ENCODE measurements at regions not wholly inside any gene's neighbourhood (a gene's known extent, or its start where the extent isn't known, plus 50 kb on each side); places are given as distances from the start of the nearest gene placed in this dataset.
"Not testable (repeated sequence)": the region's sequence is repeated elsewhere in the genome, so short reads cannot be mapped to it uniquely, and the experiment has no call there.

DNA sequence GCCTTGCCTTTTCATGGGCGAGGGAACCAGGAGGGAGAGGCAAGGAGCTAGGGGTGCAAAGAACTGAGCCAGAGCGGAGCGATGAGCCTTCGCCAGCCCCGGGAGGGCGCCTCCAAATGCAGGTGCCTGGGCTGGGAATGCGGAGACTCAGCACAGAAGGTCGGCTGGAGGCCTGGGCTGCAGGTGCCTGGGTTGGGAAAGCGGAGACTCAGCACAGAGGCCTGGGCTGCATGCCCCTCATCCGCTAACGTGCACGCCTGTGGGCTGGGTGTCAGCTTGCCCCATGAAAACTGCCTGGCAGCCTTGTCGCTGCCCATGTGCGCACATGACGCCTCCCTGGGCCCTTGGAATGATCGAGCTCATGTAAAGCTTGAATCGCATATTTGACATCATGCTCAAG, 51.8 kb downstream of the POM121L12 start:
- no peak for DNase-seq

DNA sequence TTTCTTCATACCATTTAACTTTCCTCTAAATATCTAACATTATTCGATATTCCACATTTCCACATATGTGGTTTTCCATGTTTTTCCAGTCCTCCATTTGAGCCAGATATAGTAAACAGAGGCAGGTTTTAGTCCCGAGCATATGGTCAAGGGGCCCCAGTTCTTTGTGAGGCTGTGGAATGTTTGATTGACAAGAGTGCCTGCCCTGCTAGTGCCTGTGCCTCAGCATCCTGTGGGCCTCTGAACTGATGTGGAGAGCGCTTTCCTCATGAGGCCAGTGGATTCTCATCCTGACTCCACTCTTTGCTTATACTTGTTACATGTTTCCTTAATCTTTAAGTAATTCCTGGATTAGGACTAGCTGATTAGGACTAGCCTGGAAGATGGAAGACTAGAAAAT, 58.8 kb downstream of the POM121L12 start:
- DNase-seq = no peak

DNA sequence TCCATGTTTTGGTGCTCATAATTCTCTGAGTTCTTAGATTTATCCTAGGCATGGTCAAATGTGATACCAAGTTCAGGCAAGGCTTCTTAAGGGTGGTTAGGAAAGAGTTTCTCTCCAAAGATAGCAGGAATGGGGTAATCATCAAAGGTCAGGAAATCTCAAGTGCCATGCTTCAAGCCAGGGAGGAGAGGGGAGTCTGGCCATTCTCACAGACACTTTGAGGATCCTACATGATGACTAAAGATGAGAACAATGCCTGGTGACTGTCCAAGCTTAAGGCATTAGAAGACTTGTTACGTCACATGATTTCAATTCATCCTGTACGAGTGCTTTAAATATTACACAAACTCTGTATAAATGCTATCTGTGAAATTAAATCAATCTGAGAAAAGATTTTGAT, 59.4 kb downstream of the POM121L12 start:
- no peak for DNase-seq

DNA sequence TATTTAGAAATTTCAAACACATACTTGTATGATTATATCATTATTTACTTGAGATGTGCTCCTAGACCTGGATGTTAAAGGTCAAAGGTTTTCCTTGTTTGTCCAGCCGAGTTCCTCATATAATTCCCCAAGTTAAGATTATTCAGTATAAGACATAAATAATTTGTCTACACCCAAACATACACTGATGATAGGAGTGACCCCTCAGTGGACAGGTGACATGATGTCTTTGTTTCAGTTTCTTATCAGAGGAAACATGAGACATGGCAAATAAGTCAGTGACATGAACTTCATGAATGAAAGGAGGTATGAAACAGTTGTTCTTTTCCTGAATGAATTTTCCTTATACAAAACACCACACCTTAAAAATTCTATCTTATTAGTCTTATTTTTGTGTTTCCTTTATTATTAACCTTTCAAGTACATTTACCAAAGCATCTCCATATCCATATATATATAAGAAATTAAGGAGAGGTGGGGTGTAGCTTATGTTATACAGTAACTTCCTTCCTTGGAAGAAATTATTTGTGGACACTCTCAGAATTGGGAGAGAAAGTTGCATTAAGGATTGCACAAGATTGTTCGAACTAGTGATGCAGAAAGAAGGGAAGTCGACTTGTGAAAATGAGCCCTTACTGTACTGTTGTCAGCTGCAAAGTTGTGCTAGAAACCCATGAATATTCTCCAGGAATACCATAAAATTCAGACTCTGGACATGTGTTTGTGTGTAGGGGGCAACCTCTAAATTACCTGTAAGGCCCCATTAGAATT, 60.5 kb downstream of the POM121L12 start:
- DNase-seq = no peak

DNA sequence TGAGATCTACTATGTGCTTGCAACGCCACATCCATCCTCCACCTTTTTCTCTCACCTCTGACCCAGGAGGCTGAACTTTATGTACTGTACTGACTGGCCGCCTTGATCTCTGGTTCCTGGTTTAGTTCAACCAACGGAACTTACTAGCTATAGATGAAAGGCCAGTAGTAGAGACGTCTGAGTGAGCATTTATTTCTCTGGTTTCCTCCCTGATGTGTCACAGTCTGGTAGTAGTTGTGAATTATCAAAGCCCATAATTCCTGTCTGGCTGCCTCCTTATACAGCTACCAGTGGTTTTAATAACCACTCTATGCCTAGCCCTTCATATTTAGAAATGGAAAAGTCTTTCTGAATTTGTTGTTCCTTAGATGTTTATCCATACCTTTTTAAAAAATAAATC, 64.7 kb downstream of the POM121L12 start:
- no peak for DNase-seq

DNA sequence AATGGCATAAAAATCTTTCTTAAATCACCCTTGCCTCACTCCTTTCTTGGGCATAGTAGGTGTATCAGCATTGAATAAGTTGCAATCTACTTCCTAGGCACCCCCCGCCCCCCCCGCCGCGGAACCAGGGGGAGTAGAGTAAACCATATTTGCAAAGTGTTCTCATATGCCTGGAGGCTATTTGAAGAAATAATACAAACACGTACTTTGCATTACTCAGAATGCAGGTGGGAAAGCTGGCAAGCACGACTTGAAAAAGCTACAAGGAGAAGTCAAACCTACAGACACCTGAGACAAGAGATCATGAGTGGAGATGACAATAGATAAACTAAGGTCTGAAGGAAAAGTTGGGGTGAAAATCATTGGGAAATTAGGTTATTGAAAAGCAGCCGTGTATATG, 65.6 kb downstream of the POM121L12 start:
- peak; percentile 13 for DNase-seq

DNA sequence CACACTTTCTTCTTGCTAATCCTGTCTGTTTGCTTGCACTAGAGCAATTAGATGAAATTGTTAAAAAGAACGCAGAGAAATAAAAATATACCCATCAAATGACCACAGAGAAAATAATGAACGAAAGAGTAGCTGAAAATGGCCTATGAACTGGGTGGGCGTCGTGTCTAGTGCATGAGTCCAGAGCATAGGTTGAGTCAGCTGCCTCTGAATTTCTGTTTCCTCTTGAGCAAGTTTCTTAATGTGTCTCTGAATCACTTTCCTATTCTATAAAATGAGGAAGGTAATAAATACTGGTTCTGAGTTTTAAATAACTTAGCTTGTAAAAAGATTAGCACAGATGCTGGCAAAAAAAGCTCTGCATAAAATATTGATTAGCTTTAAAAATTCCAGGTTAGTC, 75.0 kb downstream of the POM121L12 start:
- no peak for DNase-seq

DNA sequence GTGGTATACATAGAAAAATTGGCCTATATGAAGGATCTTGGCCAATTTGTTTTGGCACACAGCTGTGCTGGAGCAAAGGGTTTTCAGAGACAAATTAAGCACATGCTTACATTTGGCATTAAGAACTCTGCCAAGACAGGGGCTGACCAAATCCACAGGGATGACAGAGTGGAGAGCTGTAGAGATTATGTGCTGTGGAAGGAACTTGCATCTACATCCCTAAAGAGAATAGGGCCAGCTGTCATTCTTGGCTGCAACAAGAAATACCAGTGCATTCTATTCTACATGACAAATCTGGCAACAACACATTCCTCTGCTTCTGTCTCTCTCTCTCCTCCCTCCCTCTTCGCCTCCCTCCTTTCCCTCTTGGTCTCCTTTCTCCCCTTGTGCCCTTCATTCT, 75.6 kb downstream of the POM121L12 start:
- no peak for DNase-seq

DNA sequence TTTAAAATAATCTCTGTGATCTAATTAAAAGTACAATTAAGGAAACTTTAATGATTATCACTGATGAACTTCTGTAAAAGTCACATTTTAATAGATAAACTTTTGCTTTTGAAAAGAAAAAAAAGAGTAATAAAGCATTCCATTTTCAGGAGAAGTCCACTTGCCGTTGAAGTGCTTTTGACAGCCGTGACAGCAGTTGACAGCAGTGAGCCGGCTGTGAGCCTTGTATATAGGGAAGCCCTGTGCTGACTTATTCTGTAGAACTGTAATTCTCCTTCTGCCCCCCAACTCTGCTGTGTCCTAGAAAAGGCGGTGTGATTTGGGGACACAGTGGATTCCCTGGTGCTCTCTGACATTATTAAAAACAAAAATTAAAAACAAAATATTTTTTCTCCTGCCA, 78.0 kb downstream of the POM121L12 start:
- DNase-seq = no peak

DNA sequence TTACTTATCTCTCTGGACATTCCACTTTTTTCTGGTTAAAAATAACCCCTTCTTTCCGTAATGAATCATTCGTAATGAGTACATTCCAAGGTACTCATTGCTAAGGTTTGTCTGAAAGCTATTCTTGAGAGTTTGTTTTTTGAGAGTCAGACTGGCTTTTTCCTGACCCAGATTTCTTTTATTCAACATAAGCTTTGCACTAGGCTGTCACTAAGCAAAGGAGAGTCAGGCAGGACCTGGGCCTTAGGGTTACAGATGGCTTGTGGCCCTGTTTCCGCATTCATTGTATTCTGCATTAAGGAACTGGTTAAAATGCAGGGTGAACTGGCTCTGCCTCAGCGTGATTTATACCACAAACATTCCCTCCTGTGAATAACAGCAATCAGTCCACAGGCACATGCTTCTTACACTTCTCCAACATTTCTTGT, 84.1 kb downstream of the POM121L12 start:
- DNase-seq = no peak

DNA sequence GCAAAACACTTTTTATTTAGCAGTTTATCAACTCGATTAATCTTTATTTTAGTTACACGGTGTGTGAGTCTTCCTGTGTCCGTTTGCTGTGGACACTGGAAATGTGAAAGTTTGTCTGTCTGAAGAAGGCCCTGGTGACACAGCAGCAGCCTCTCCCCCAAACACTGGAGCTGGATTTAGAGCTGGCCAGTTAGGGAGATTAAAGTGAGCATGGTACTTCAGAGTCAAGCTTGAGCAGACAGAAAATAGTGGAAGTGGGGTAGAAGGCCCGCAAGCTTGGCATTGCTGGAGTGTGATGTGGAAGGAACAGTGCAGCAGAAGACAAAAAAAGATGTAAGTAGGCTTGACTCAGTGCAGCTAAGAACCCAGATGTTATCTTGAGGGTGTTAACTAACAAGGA, 85.9 kb downstream of the POM121L12 start:
- no peak for DNase-seq

DNA sequence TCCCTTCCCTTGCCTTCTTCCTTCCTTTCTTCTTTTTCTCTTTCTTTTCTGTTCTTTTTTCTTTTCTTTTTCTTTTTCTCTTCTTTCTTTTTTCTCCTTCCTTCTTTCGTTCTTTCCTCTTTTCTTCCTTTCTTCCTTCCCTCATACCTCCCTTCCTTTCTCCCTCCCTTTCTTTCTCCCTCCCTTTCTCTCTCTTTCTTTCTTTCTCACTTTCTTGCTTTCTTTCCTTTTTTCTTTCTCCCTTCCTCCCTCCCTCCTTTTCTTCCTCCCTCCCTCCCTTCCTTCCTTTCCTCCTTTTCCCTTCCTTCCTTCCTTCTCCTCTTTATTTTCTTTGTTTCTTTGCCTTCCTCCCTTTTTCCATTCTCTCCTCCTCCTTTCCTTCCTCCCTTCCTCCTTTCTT, 96.3 kb downstream of the POM121L12 start:
- DNase-seq = no peak

DNA sequence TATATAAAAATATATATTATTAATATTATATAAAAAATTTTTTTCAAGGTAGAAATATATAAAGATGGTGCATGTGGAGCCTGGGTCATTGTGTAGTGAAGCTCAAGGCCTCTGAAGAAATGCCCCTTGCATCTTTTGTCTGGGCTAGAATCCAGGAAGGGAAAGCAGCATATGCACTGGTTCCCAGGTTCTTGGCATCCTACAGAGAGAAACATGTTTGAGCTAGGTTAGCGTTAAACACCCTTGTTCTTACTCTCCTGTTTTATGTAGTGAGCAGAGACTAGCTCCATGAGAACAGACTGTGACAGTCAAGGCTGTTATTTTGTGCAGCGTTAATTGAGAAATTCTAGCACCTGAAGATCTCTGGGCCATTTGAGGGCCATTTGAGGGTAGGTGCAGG, 116.1 kb downstream of the POM121L12 start:
- DNase-seq = no peak

DNA sequence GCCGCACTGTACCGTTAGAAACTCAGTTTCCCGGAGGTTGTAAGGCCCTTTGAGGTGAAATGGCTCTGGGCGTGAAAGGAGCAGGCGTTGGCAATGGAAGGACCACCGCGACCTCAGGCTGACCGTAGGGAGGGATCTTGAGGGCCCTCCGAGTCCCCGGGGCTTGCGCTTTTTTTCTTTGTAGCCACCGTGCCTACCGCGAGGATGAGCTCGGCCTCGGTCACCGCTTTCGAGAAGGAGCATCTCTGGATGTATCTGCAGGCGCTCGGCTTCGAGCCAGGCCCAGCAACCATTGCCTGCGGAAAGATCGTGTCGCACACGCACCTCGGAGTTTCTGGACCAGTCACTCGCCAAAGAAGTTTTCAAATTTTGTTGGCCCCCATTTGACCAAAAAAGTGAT, 151.8 kb downstream of the POM121L12 start:
- not testable (repeated sequence) for DNase-seq

DNA sequence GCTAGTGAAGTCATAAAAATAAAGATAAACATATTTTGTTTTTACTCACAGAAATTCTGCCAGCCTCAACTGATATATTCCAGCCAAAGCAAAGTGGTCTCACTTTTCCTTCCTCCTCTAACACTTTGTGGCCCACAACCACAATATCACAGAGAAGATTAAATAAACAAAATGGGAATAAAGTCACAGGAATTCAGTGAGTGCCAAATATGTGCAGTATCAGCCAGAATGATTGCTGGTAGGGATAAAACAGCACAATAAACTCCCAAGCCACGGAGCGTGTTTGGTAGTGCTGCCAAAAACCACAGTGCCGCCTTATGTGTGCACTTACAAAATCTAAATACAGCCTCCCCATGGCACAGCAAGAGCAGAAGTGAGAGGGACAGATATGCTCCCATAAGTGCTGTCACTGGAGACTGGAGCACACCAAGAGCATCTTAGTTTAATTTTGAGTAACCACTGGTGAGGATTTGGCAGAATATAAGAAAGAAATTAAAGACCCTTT, 155.8 kb downstream of the POM121L12 start:
- DNase-seq = no peak

DNA sequence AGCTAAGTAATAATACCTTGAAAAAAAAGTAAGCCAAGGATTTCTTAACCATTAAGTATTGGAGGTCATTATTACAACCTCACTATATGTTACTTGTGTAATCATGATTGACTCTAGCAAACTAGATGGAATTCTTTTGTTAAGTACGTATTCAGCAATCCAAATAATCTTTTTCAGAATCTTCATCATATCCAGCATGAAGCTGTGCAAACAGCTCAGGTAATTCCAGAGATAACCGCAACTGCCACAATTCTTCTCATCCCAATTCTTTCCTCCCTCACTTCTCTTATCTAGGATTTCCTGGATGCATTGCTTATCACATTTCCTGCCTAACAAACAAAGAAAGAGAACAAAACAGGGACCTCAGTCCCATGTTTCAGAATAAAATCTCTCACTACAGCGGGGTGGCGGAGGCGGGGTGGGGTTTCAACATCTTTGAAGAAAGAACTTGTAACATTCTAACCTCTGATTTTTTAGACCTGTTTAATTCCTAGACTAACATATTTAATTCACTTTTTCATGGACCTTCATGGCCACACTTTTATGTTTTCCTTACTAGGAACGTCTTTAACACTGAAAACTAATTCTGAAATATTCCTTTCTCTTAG, 156.5 kb downstream of the POM121L12 start:
- no peak for DNase-seq

DNA sequence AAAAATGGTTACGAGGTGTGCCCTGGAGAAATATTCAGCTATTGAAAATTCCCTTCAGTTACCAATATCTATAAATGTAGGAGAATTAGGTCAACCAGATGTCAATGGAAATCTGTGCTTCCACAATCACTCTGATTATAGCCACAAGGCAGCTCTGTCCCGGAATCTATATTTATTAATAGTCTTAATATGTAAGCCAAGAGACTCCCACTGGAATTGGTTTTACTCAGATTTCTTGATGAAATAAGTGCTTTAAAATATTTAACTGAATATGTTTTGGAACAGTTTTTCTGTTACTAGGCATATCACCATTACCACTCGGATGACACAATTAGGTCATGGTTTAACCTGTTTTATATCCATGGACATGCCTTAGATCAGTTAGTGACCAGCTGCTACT, 169.6 kb downstream of the POM121L12 start:
- no peak for DNase-seq

DNA sequence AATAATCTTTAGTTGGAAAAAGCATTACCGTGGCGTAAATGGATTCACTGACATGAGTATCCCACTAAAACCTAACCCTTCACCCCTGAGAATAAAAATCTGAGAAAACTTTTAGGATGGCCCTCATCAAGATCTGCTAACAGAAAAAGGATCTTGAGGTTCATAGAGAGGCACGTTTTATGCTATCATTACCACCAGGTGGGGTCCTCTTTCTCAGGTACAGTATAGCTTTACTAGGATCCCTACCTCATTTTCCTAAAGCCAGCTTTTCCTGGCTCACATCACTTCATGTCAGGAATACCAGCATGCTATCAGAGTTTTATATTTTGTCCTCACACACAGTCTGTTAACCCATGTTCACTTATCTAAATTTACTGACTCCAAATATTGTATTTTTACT, 173.7 kb downstream of the POM121L12 start:
- no peak for DNase-seq

DNA sequence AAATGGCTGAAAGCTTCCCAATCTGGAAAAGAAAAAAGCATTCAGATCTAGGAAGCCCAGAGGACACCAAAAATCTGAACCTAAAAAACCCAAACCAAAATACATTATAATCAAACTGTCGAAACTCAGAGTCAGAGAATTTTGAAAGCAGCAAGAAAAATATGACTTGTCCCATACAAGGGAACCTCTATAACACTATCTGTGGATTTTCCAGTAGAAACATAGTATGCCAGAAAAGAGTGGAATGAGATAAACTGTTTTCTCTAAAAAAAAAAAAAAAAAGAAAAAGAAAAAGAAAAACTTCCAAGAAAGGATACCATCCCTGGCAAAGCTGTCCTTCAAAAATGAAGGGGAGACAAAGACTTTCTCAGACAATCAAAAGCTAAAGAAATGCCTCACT, 179.0 kb downstream of the POM121L12 start:
- DNase-seq = no peak

DNA sequence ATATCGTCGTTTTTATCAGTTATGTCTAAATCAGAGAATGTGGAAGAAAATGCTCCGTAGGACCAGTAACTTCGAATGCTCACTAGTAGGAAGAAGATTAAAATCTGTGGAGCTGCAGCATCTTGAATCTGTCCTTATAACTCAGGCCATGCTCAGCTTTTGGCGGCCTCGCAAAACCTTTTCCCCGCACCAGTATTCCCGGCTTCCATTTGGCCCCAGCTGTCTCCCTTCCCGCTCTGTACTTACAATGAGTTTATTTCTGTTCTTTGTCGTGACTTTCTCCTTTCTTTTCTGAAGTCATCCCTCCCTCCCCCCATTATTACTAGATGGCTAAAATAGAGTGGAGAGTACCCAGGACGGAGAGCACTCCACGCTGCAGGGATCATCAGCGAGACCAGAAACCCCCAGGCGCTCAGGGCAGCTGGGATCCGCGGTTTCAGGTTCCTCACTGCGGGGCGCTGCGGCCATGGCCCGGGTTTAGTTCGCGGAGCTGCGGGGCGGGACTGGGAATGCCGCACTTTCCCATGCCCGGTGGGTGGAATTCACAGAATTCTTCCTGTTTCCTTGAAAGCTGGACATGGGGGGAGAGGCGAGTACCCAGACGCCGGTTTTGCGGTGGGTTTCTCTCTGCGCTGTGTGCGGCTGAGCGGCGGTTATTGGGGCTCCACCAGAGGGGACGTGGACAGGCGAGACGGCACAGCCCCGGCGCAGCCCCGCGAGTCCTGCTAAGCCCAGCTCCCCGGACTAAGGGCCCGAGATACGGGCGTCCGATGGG, 183.5 kb downstream of the POM121L12 start:
- no peak for DNase-seq

DNA sequence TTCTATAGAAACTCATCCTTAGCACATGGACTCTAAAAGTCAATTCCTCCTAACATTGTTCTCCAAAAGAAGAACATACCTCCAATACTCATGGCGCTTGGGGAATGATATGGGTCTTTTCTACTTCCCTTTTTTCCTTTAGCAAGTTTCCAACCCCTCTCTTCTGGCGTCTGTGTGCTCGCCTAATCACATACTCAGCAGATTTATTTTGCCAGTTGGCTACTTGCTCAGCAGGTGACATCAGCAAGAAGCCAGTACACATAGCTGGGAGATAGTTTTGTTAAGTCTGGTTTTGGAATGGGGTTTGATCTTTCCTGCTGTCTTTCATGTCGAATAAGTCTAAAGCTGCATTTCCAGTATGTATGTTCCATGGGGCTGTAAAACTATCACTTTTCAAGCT, 193.8 kb downstream of the POM121L12 start:
- DNase-seq = no peak

DNA sequence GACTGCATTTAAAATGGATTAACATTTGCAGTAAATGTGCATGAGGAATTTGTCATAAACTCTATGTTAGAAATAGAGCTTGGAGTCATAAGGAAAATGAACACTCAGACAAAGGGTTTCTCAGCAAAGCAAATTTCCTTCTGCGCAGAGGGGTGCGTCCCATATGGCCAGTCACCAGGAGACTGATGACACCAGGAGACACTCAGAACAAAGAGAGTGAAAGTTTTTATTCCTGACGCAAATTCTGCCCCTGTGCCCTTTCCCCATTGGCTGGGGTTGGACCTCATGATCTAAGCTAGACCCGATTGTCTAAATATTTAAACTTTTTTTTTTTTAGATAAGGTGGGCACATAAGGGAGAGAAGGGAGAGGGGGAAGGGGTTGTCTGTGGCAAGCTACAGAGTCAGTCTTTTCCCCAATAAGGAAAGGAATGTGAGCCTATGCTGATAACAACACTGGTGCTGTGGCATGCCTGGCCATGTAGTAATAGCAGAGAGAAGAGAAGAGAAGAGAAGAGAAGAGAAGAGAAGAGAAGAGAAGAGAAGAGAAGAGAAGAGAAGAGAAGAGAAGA, 202.0 kb downstream of the POM121L12 start:
- no peak for DNase-seq

DNA sequence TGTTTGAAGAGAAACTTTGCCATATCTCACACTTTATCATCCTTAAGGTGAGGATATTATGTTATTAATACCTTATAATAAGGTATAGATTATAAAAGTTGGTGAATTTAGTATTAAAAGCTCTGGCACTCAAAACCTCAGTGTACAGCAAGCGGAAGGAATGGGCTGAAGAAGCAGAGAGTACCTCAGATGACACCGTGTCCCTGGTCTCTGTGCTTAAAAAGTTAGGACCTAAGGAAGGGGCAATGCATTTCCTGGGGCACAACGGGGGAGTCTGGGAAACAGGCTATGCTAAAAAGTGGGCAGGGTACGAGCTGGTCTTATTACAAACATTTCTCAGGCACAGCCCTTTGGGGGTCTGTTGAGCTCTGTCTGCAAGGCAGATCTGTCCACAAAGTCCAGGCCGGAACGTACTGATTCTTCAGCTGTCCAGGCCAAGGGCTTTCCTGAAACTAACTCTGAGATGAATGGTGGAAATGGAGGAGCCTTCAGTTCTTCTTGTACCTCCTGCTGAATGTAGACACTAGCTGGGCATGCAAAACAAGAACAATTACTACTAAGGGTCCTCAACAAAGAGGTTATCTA, 202.7 kb downstream of the POM121L12 start:
- no peak for DNase-seq
